B cell (primary cell): ENCODE measurements at regions not wholly inside any gene's neighbourhood (a gene's known extent, or its start where the extent isn't known, plus 50 kb on each side); places are given as distances from the start of the nearest gene placed in this dataset.

Experiments
- ATAC-seq: fragments of 200-7000 bp; cut with Tn5 transposase; one replicate; pipeline ENCODE4 v1.10.0; 2021; ENCODE audit warnings: low read depth, mild to moderate bottlenecking, moderate number of reproducible peaks, moderate library complexity
- CTCF ChIA-PET: fragments of 350-600 bp; sonication (Branson Sonifier 250); formaldehyde crosslinking; loops from one replicate; lab custom pipeline; 2021; ENCODE audit warnings: antibody characterized with exemption, inconsistent platforms; lab: Charles Lee
- POLR2A ChIA-PET: fragments of 350-600 bp; sonication (Branson Sonifier 250); formaldehyde crosslinking; loops from one replicate; lab custom pipeline; 2021; ENCODE audit warnings: antibody characterized with exemption; lab: Charles Lee
- DNase-seq: peaks from one replicate; pipeline ENCODE4 v3.0.0; 2013
- H2AFZ ChIP-seq: 2 replicates; pipeline ENCODE4 v1.6.1; 2012; ENCODE audit warnings: mild to moderate bottlenecking, low read depth, low read length; ENCODE audit not compliant: insufficient read depth, poor library complexity, severe bottlenecking
- H3K27ac ChIP-seq, 2 donors: 1 replicate in 1 of 2; 2 replicates in 1 of 2; pipeline ENCODE4 v1.5.1; 2012 to 2013; ENCODE audit warnings: low read length in 2 of 2, mild to moderate bottlenecking in 2 of 2, moderate library complexity in 1 of 2
- H3K27me3 ChIP-seq, 4 experiments: fragments of 200-600 bp in 1 of 4; sonication (generic) in 1 of 4; replicated peaks in 1 of 4; 1 replicate in 2 of 4; 2 replicates in 2 of 4; pipeline versions ENCODE4 v1.6.1 to v1.7.0; 2013 to 2016; ENCODE audit warnings: low read length in 3 of 4, mild to moderate bottlenecking in 2 of 4, mixed read lengths in 1 of 4, moderate library complexity in 1 of 4; ENCODE audit not compliant: insufficient read depth in 4 of 4, control insufficient read depth in 3 of 4; ENCODE audit errors: control extremely low read depth in 1 of 4
- H3K36me3 ChIP-seq, 2 experiments: replicated peaks in 1 of 2; 1 replicate in 1 of 2; 2 replicates in 1 of 2; pipeline versions ENCODE4 v1.6.1 to v1.7.1; 2013; ENCODE audit warnings: low read length in 1 of 2; ENCODE audit not compliant: insufficient read depth in 2 of 2, control insufficient read depth in 1 of 2; ENCODE audit errors: control extremely low read depth in 1 of 2, extremely low read depth in 1 of 2
- H3K4me1 ChIP-seq, 2 donors: fragments of 200-600 bp in 1 of 2; sonication (generic) in 1 of 2; 1 replicate in 1 of 2; 2 replicates in 1 of 2; pipeline versions ENCODE4 v1.5.1 to v1.6.1; 2013 to 2017; ENCODE audit warnings: low read length in 2 of 2; ENCODE audit not compliant: control insufficient read depth in 2 of 2, insufficient read depth in 2 of 2
- H3K4me2 ChIP-seq: replicated peaks from 2 replicates; pipeline ENCODE3; 2012; ENCODE audit warnings: mild to moderate bottlenecking, low read depth, low read length; ENCODE audit not compliant: poor library complexity, severe bottlenecking
- H3K4me3 ChIP-seq, 5 experiments: fragments of 200-600 bp in 1 of 5; sonication (generic) in 1 of 5; 1 replicate in 3 of 5; 2 replicates in 2 of 5; pipeline versions ENCODE4 v1.5.1 to v1.7.0; 2011 to 2016; ENCODE audit warnings: low read length in 4 of 5, mild to moderate bottlenecking in 4 of 5, low read depth in 2 of 5, control low read depth in 1 of 5, moderate library complexity in 1 of 5; ENCODE audit not compliant: insufficient read depth in 1 of 5; ENCODE audit errors: control extremely low read depth in 1 of 5, extremely low read depth in 1 of 5
- H3K79me2 ChIP-seq: fragments of 200-600 bp; sonication (generic); one replicate; pipeline ENCODE4 v1.6.0; 2016; ENCODE audit warnings: low read length; ENCODE audit not compliant: control insufficient read depth, insufficient read depth
- H3K9ac ChIP-seq: fragments of 200-600 bp; sonication (generic); 2 replicates; pipeline ENCODE4 v1.6.1; 2017; ENCODE audit warnings: mild to moderate bottlenecking, low read length, moderate library complexity
- H3K9me3 ChIP-seq, 3 donors: one replicate each; pipeline versions ENCODE4 v1.6.1 to v1.7.1; 2013; ENCODE audit warnings: low read length in 2 of 3; ENCODE audit not compliant: control insufficient read depth in 2 of 3, insufficient read depth in 1 of 3; ENCODE audit errors: control extremely low read depth in 1 of 3
- H4K20me1 ChIP-seq: 2 replicates; pipeline ENCODE4 v1.6.0; 2012; ENCODE audit warnings: mild to moderate bottlenecking, low read length; ENCODE audit not compliant: insufficient read depth, control insufficient read depth, poor library complexity, severe bottlenecking
- H3K27ac Mint-ChIP-seq: one replicate; pipeline ENCODE4 v1.8.0; 2021; ENCODE audit warnings: mixed read lengths
- H3K27me3 Mint-ChIP-seq: one replicate; pipeline ENCODE4 v1.8.0; 2021; ENCODE audit warnings: mixed read lengths
- H3K4me1 Mint-ChIP-seq: one replicate; pipeline ENCODE4 v1.8.0; 2021; ENCODE audit warnings: mixed read lengths
- H3K4me3 Mint-ChIP-seq: one replicate; pipeline ENCODE4 v1.8.0; 2021; ENCODE audit warnings: mixed read lengths
- H3K9me3 Mint-ChIP-seq: one replicate; pipeline ENCODE4 v1.8.0; 2022; ENCODE audit warnings: mixed read lengths; ENCODE audit not compliant: insufficient read depth
- CTCF ChIP-seq: fragments of 200-600 bp; IDR thresholded peaks from one replicate; pipeline ENCODE4 v1.8.0; 2022; ENCODE audit warnings: antibody characterized with exemption, mild to moderate bottlenecking
- EZH2 ChIP-seq: IDR thresholded peaks from 2 replicates; pipeline ENCODE4 v1.6.1; 2012; ENCODE audit warnings: borderline replicate concordance, low read depth, mild to moderate bottlenecking, moderate library complexity, low read length; ENCODE audit not compliant: insufficient read depth, poor library complexity, severe bottlenecking
- WGBS: methylation state at CpG from one replicate; pipeline ENCODE4 v1.1.5; 2013; ENCODE audit warnings: missing lambda C conversion rate; ENCODE audit not compliant: insufficient coverage; 5-methylcytosine and 5-hydroxymethylcytosine counted together
- intact Hi-C: fragments of 100-400 bp; cut with micrococcal nuclease; formaldehyde crosslinking; loops from one replicate; pipeline ENCODE4 v1.10.0; 2022

DNA sequence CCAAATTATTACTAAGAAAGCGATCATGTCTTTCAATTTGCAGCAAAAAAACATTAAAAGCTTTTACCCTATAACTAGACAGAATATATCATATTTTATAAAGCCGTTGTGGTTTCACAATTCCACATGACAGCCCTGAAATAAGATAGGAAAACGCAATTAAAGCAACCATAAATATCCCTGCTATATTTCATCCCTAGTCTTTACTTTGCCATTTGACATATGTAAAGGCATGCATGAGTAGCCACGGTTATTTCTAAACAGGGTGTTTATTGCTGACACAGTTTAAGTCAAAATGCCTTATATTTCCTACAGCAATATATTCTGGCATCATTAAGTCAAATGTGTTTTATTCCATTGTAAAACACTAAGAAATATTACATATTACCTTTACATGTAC is 239.9 kb downstream of the DSEL start:
- Histone ChIP-seq H3K36me3 (no peaks in the 10 kb centered on the region), H3K9me3 (no peaks in the 10 kb centered on the region), H3K4me2 (no peak overlapping the region), H3K9ac (no peak overlapping the region), H3K27ac (no peak overlapping the region), H4K20me1 (no peaks in the 10 kb centered on the region), H2AFZ (no peak overlapping the region), H3K27me3 (no peaks in the 10 kb centered on the region), H3K4me1 (no peaks in the 10 kb centered on the region), H3K79me2 (no peaks in the 10 kb centered on the region), H3K4me3 (no peak overlapping the region)
- ATAC-seq (no peak), DNase-seq (no peak)
- Mint-ChIP-seq H3K27ac (no peak overlapping the region), H3K4me1 (no peaks in the 10 kb centered on the region), H3K9me3 (no peaks in the 10 kb centered on the region), H3K27me3 (no peaks in the 10 kb centered on the region), H3K4me3 (no peak overlapping the region)
- TF ChIP-seq CTCF: no peak
- no peak for TF ChIP-seq EZH2
- no CpG with 5 or more reads among the region's 4 CpGs for WGBS
- intact Hi-C loops: no loop called here
- CTCF ChIA-PET: no interaction called here
- POLR2A ChIA-PET: no interaction called here

DNA sequence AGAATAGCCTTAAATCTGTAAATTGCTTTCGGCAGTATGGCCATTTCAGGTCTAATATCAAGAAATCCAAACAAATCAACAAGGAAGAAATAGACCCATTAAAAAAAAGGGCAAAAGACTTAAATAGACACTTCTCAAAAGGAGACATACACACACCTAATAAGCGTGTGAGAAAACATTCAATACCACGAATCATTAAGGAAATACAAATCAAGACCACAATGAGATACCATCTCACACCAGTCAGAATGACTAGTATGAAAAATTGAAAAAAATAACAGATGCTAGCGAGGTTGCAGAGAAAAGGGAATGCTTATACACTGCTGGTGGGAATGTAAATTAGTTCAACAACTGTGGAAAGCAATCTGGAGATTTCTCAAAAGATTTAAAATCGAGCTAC is 243.2 kb downstream of the DSEL start:
- Histone ChIP-seq H3K27ac (no peak overlapping the region), H3K4me3 (no peak overlapping the region), H4K20me1 (no peaks in the 10 kb centered on the region), H3K9me3 (no peaks in the 10 kb centered on the region), H2AFZ (no peak overlapping the region), H3K9ac (no peak overlapping the region), H3K79me2 (no peaks in the 10 kb centered on the region), H3K27me3 (no peaks in the 10 kb centered on the region), H3K4me1 (no peaks in the 10 kb centered on the region), H3K4me2 (no peak overlapping the region), H3K36me3 (no peaks in the 10 kb centered on the region)
- intact Hi-C loops: no loop called here
- POLR2A ChIA-PET: no interaction called here
- DNase-seq (no peak), ATAC-seq (no peak)
- H3K4me3 Mint-ChIP-seq: no peak overlapping the region
- no peaks in the 10 kb centered on the region for H3K4me1 Mint-ChIP-seq
- TF ChIP-seq CTCF (no peak), EZH2 (no peak)
- WGBS: no CpG with 5 or more reads among the region's 5 CpGs
- CTCF ChIA-PET: no interaction called here
- H3K27me3 Mint-ChIP-seq: no peaks in the 10 kb centered on the region
- H3K27ac Mint-ChIP-seq: no peak overlapping the region
- H3K9me3 Mint-ChIP-seq: no peaks in the 10 kb centered on the region
